PC-3 (cell line): ENCODE measurements at regions not wholly inside any gene's neighbourhood (a gene's known extent, or its start where the extent isn't known, plus 50 kb on each side); places are given as distances from the start of the nearest gene placed in this dataset.
A peak's percentile ranks its signal among the peaks of the same experiment; 100 is the strongest.

Experiments used
- ATAC-seq: fragments of 200-7000 bp; cut with Tn5 transposase; 2 replicates; pipeline ENCODE4 v1.9.1; 2020; ENCODE audit warnings: mild to moderate bottlenecking, moderate library complexity
- BruUV-seq: library from RNA; stranded (reverse); fragments of 400-500 nt; replicated peaks from 2 replicates; lab custom pipeline; 2021; lab: Mats Ljungman, UMichigan
- CTCF ChIA-PET: fragments of 300-600 bp; sonication (Branson Sonifier 250); formaldehyde crosslinking; loops from one replicate; lab custom pipeline; 2022; ENCODE audit warnings: antibody characterized with exemption; lab: Charles Lee
- POLR2A ChIA-PET: fragments of 300-600 bp; sonication (Branson Sonifier 250); formaldehyde crosslinking; loops from one replicate; lab custom pipeline; 2022; ENCODE audit warnings: antibody characterized with exemption; ENCODE audit not compliant: unreplicated experiment; lab: Charles Lee
- DNase-seq: peaks from one replicate; pipeline ENCODE4 v3.0.0-alpha.2; 2015
- H2AFZ ChIP-seq: fragments of 300-600 bp; sonication (generic); 2 replicates; pipeline ENCODE4 v1.6.0; 2016; ENCODE audit warnings: antibody characterized with exemption, low read length
- H3F3A ChIP-seq: fragments of 300-600 bp; sonication (generic); one replicate; pipeline ENCODE4 v1.6.0; 2017; ENCODE audit warnings: antibody characterized with exemption, low read length, control low read depth, mild to moderate bottlenecking; ENCODE audit not compliant: unreplicated experiment
- H3K27ac ChIP-seq: fragments of 300-600 bp; sonication (generic); 2 replicates; pipeline ENCODE4 v1.5.1; 2016; ENCODE audit warnings: mild to moderate bottlenecking, low read length
- H3K27me3 ChIP-seq: fragments of 300-600 bp; sonication (generic); 2 replicates; pipeline ENCODE4 v1.6.1; 2016; ENCODE audit warnings: low read length, mixed read lengths
- H3K36me3 ChIP-seq: fragments of 300-600 bp; sonication (generic); 2 replicates; pipeline ENCODE4 v1.6.1; 2016; ENCODE audit warnings: low read depth, mixed run types, low read length, mixed read lengths
- H3K4me1 ChIP-seq: fragments of 300-600 bp; sonication (generic); 2 replicates; pipeline ENCODE4 v1.5.1; 2016; ENCODE audit warnings: low read length; ENCODE audit not compliant: insufficient read depth
- H3K4me2 ChIP-seq: fragments of 300-600 bp; sonication (generic); 2 replicates; pipeline ENCODE4 v1.6.0; 2016; ENCODE audit warnings: low read length
- H3K4me3 ChIP-seq: fragments of 300-600 bp; sonication (generic); 2 replicates; pipeline ENCODE4 v1.5.1; 2016; ENCODE audit warnings: mild to moderate bottlenecking, low read length, mixed read lengths
- H3K79me2 ChIP-seq: fragments of 300-600 bp; sonication (generic); 2 replicates; pipeline ENCODE4 v1.6.1; 2017; ENCODE audit warnings: low read length, mixed read lengths
- H3K9ac ChIP-seq: fragments of 300-600 bp; sonication (generic); 2 replicates; pipeline ENCODE4 v1.6.0; 2016; ENCODE audit warnings: mild to moderate bottlenecking, low read length
- H3K9me2 ChIP-seq: fragments of 300-600 bp; sonication (generic); replicated peaks from 2 replicates; pipeline ENCODE4 v1.6.1; 2016; ENCODE audit warnings: mixed run types, low read length, mixed read lengths
- H3K9me3 ChIP-seq: fragments of 300-600 bp; sonication (generic); 2 replicates; pipeline ENCODE4 v1.6.1; 2016; ENCODE audit warnings: low read length, mixed read lengths
- H4K20me1 ChIP-seq: fragments of 300-600 bp; sonication (generic); 2 replicates; pipeline ENCODE4 v1.6.1; 2016; ENCODE audit warnings: low read length, mixed read lengths
- CTCF ChIP-seq: fragments of 300-600 bp; sonication (generic); conservative IDR thresholded peaks from 2 replicates; pipeline ENCODE4 v1.5.1; 2017; ENCODE audit warnings: antibody characterized with exemption, low read depth, mild to moderate bottlenecking, low read length
- EZH2 ChIP-seq: fragments of 300-600 bp; sonication (generic); IDR thresholded peaks from one replicate; pipeline ENCODE4 v1.6.1; 2017; ENCODE audit warnings: antibody characterized with exemption, mild to moderate bottlenecking, low read length; ENCODE audit not compliant: unreplicated experiment
- EZH2phosphoT487 ChIP-seq: fragments of 300-600 bp; sonication (generic); IDR thresholded peaks from 2 replicates; pipeline ENCODE4 v1.6.1; 2018; ENCODE audit warnings: mild to moderate bottlenecking, antibody characterized with exemption, low read length, borderline replicate concordance
- intact Hi-C: fragments of 100-400 bp; cut with micrococcal nuclease; formaldehyde crosslinking; loops from 2 replicates; pipeline ENCODE4 v1.9.0; 2023

- Histone ChIP-seq H4K20me1 (no peaks in the 10 kb centered on the region), H3K9me3 (no peaks in the 10 kb centered on the region), H3K27ac (no peak overlapping the region), H3K4me1 (peaks cover 55% of the 10 kb centered on the region), H2AFZ (no peak overlapping the region; the same call in 1 of the 2 replicates), H3K4me2 (peak overlapping the region; percentile 6; the same call in 1 of the 2 replicates), H3F3A (no peaks in the 10 kb centered on the region), H3K9ac (no peak overlapping the region), H3K79me2 (no peaks in the 10 kb centered on the region), H3K9me2 (no peaks in the 10 kb centered on the region), H3K4me3 (no peak overlapping the region), H3K27me3 (no peaks in the 10 kb centered on the region), H3K36me3 (no peaks in the 10 kb centered on the region)
- CTCF ChIA-PET = no interaction called here
- POLR2A ChIA-PET = interaction anchor here (0.6 kb wide), 1 partner anchor 18 kb away, joined by 4 read pairs; no protein-coding TSS in a partner anchor
- no TSS peak for BruUV-seq
- DNase-seq = peak; percentile 53
- TF ChIP-seq EZH2phosphoT487 (no peak), EZH2 (no peak), CTCF (no peak)
- intact Hi-C loops = no loop called here
- peak; percentile 16 for ATAC-seq
Observed at GRCh38 chr1:58884706-58885661, 101.1 kb upstream of the JUN start.

GRCh38 chr1:58885998-58886397 is 102.2 kb upstream of the JUN start:
- Histone ChIP-seq H4K20me1 (no peaks in the 10 kb centered on the region), H3K79me2 (no peaks in the 10 kb centered on the region), H3K27ac (no peak overlapping the region), H2AFZ (no peak overlapping the region), H3K27me3 (no peaks in the 10 kb centered on the region), H3K9me3 (no peaks in the 10 kb centered on the region), H3K4me2 (no peak overlapping the region), H3F3A (no peaks in the 10 kb centered on the region), H3K9me2 (no peaks in the 10 kb centered on the region), H3K4me3 (no peak overlapping the region), H3K9ac (no peak overlapping the region), H3K36me3 (no peaks in the 10 kb centered on the region), H3K4me1 (peaks cover 51% of the 10 kb centered on the region)
- no peak for DNase-seq
- ATAC-seq = no peak
- CTCF ChIA-PET = no interaction called here
- POLR2A ChIA-PET = no interaction called here
- intact Hi-C loops = no loop called here
- BruUV-seq = no TSS peak
- TF ChIP-seq CTCF (no peak), EZH2phosphoT487 (no peak), EZH2 (no peak)

- Histone ChIP-seq H4K20me1 (no peaks in the 10 kb centered on the region), H3K9me2 (no peaks in the 10 kb centered on the region), H3K36me3 (no peaks in the 10 kb centered on the region), H3K9ac (no peak overlapping the region), H3K4me2 (no peak overlapping the region), H3K79me2 (no peaks in the 10 kb centered on the region), H3F3A (no peaks in the 10 kb centered on the region), H3K27me3 (no peaks in the 10 kb centered on the region), H3K9me3 (no peaks in the 10 kb centered on the region), H2AFZ (no peak overlapping the region), H3K27ac (no peak overlapping the region), H3K4me1 (peaks cover 45% of the 10 kb centered on the region), H3K4me3 (no peak overlapping the region)
- intact Hi-C loops = no loop called here
- no peak for ATAC-seq
- no peak for DNase-seq
- ChIA-PET POLR2A (no interaction called here), CTCF (no interaction called here)
- TF ChIP-seq CTCF (no peak), EZH2 (no peak), EZH2phosphoT487 (no peak)
- BruUV-seq = no TSS peak
Observed at GRCh38 chr1:58886611-58887010, 102.8 kb upstream of the JUN start.
